ENCODE measurements at regions not wholly inside any gene's neighbourhood (a gene's known extent, or its start where the extent isn't known, plus 50 kb on each side); places are given as distances from the start of the nearest gene placed in this dataset.
A peak's percentile ranks its signal among the peaks of the same experiment; 100 is the strongest.

GRCh38 chr6:132005178-132005577 lies 54.0 kb upstream of the CCN2 start:
- TF ChIP-seq, protein P1, sequence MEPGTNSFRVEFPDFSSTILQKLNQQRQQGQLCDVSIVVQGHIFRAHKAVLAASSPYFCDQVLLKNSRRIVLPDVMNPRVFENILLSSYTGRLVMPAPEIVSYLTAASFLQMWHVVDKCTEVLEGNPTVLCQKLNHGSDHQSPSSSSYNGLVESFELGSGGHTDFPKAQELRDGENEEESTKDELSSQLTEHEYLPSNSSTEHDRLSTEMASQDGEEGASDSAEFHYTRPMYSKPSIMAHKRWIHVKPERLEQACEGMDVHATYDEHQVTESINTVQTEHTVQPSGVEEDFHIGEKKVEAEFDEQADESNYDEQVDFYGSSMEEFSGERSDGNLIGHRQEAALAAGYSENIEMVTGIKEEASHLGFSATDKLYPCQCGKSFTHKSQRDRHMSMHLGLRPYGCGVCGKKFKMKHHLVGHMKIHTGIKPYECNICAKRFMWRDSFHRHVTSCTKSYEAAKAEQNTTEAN (CRISPR knock-in tag; IDR thresholded peaks at IDR 0.05), result no peak
- TF ChIP-seq ESRRA (CRISPR knock-in tag; IDR thresholded peaks at IDR 0.05; ENCODE audit: borderline replicate concordance) (no peak), JAZF1 (CRISPR knock-in tag; IDR thresholded peaks at IDR 0.05) (no peak), FOXK1 (CRISPR knock-in tag; IDR thresholded peaks at IDR 0.05) (no peak), ATF2 (CRISPR knock-in tag; IDR thresholded peaks at IDR 0.05; ENCODE audit: borderline replicate concordance, low read depth) (no peak), NFYB (CRISPR knock-in tag; conservative IDR thresholded peaks at IDR 0.05; ENCODE audit: low read depth) (no peak), GTF2I (CRISPR knock-in tag; conservative IDR thresholded peaks at IDR 0.05) (no peak), ETV6 (CRISPR knock-in tag; IDR thresholded peaks at IDR 0.05) (no peak), FOXJ3 (CRISPR knock-in tag; IDR thresholded peaks at IDR 0.05; ENCODE audit: borderline replicate concordance) (no peak)
- TF ChIP-seq, protein P2, sequence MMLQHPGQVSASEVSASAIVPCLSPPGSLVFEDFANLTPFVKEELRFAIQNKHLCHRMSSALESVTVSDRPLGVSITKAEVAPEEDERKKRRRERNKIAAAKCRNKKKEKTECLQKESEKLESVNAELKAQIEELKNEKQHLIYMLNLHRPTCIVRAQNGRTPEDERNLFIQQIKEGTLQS (CRISPR knock-in tag; conservative IDR thresholded peaks at IDR 0.05), result no peak
- peaks cover 35% of the 10 kb centered on the region for H3K9me3 Mint-ChIP-seq
- H3K27me3 Mint-ChIP-seq (ENCODE audit: low read depth), result peaks cover 8% of the 10 kb centered on the region
- DNase-seq (ENCODE audit: low spot score) (no peak), ATAC-seq (no peak)
- POLR2A ChIA-PET, result no interaction called here
- H3K27ac Mint-ChIP-seq, result peak overlapping the region; percentile 15; the same call in 1 of the 2 replicates
- peaks cover 19% of the 10 kb centered on the region for H3K4me1 Mint-ChIP-seq
- H3K4me3 Mint-ChIP-seq, result no peak overlapping the region
- CTCF ChIA-PET, result no interaction called here
- H3K36me3 Mint-ChIP-seq, result peaks cover 32% of the 10 kb centered on the region

- peaks cover 35% of the 10 kb centered on the region for H3K9me3 Mint-ChIP-seq
- no peak overlapping the region for H3K4me3 Mint-ChIP-seq
- H3K4me1 Mint-ChIP-seq, result peaks cover 19% of the 10 kb centered on the region
- TF ChIP-seq ZNF232 (CRISPR knock-in tag; IDR thresholded peaks at IDR 0.05) (no peak), MYBL2 (CRISPR knock-in tag; IDR thresholded peaks at IDR 0.05) (no peak), OVOL2 (CRISPR knock-in tag; IDR thresholded peaks at IDR 0.05; ENCODE audit: borderline replicate concordance) (no peak)
- TF ChIP-seq, protein P3, sequence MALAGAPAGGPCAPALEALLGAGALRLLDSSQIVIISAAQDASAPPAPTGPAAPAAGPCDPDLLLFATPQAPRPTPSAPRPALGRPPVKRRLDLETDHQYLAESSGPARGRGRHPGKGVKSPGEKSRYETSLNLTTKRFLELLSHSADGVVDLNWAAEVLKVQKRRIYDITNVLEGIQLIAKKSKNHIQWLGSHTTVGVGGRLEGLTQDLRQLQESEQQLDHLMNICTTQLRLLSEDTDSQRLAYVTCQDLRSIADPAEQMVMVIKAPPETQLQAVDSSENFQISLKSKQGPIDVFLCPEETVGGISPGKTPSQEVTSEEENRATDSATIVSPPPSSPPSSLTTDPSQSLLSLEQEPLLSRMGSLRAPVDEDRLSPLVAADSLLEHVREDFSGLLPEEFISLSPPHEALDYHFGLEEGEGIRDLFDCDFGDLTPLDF (CRISPR knock-in tag; IDR thresholded peaks at IDR 0.05), result no peak
- ChIA-PET POLR2A (no interaction called here), CTCF (no interaction called here)
- DNase-seq (ENCODE audit: low spot score) (no peak), ATAC-seq (no peak)
- H3K27me3 Mint-ChIP-seq (ENCODE audit: low read depth), result peaks cover 8% of the 10 kb centered on the region
- no peak overlapping the region for H3K27ac Mint-ChIP-seq
- peaks cover 32% of the 10 kb centered on the region for H3K36me3 Mint-ChIP-seq
Observed at GRCh38 chr6:132004668-132005067, 53.5 kb upstream of the CCN2 start.

GRCh38 chr6:132003516-132004178 lies 52.5 kb upstream of the CCN2 start:
- H3K27me3 Mint-ChIP-seq (ENCODE audit: low read depth), result peaks cover 8% of the 10 kb centered on the region
- POLR2A ChIA-PET, result interaction anchor here (1.0 kb wide), 1 partner anchor 52 kb away, joined by 3 read pairs; the partner anchor contains the start of gene CCN2
- peak; percentile 72 for ATAC-seq
- TF ChIP-seq, protein P1 (CRISPR knock-in tag; IDR thresholded peaks at IDR 0.05), result no peak
- TF ChIP-seq JAZF1 (CRISPR knock-in tag; IDR thresholded peaks at IDR 0.05) (no peak), NFE2L1 (CRISPR knock-in tag; IDR thresholded peaks at IDR 0.05) (no peak), SP1 (CRISPR knock-in tag; conservative IDR thresholded peaks at IDR 0.05) (no peak), ATF2 (CRISPR knock-in tag; IDR thresholded peaks at IDR 0.05; ENCODE audit: borderline replicate concordance, low read depth) (no peak), NR2C2 (CRISPR knock-in tag; IDR thresholded peaks at IDR 0.05) (no peak), CDX4 (CRISPR knock-in tag; IDR thresholded peaks at IDR 0.05; ENCODE audit: borderline replicate concordance) (no peak), NR1H2 (CRISPR knock-in tag; IDR thresholded peaks at IDR 0.05) (no peak), ATF6 (CRISPR knock-in tag; IDR thresholded peaks at IDR 0.05) (no peak), MXD4 (CRISPR knock-in tag; IDR thresholded peaks at IDR 0.05; ENCODE audit: borderline replicate concordance) (no peak)

More at GRCh38 chr6:132003516-132004178, 52.5 kb upstream of the CCN2 start:
- CTCF ChIA-PET, result no interaction called here
- H3K27ac Mint-ChIP-seq, result no peak overlapping the region
- no peak for DNase-seq (ENCODE audit: low spot score)
- H3K36me3 Mint-ChIP-seq, result peaks cover 32% of the 10 kb centered on the region
- H3K4me1 Mint-ChIP-seq, result peaks cover 19% of the 10 kb centered on the region
- H3K9me3 Mint-ChIP-seq, result peaks cover 35% of the 10 kb centered on the region
- no peak overlapping the region for H3K4me3 Mint-ChIP-seq
